HS-27A (cell line): ENCODE measurements at regions not wholly inside any gene's neighbourhood (a gene's known extent, or its start where the extent isn't known, plus 50 kb on each side); places are given as distances from the start of the nearest gene placed in this dataset.
"Not testable (repeated sequence)": the region's sequence is repeated elsewhere in the genome, so short reads cannot be mapped to it uniquely, and the experiment has no call there.

Experiments
- DNase-seq: peaks from one replicate; pipeline ENCODE4 v3.0.0-alpha.2; 2012; ENCODE audit warnings: low read depth, missing footprints

- DNase-seq = no peak
These were observed 256.6 kb downstream of the VAPA start for GRCh38 chr18:10170375-10170774.

- not testable (repeated sequence) for DNase-seq
These were observed 261.5 kb downstream of the VAPA start for GRCh38 chr18:10175333-10175732.

DNA sequence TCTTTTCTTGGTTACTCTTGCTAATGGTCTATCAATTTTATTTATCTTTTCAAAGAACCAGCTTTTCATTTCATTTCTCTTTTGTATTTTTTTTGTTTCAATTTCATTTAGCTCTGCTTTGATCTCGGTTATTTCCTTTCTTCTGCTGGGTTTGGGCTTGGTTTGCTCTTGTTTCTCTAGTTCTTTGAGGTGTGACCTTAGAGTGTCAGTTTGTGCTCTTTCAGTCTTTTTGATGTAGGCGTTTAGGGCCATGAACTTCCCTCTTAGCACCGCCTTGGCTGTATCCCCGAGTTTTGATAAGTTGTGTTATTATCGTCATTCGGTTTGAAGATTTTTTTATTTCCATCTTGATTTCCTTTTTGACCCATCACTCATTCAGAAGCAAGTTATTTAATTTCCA lies 265.5 kb downstream of the VAPA start:
- DNase-seq = not testable (repeated sequence)

DNA sequence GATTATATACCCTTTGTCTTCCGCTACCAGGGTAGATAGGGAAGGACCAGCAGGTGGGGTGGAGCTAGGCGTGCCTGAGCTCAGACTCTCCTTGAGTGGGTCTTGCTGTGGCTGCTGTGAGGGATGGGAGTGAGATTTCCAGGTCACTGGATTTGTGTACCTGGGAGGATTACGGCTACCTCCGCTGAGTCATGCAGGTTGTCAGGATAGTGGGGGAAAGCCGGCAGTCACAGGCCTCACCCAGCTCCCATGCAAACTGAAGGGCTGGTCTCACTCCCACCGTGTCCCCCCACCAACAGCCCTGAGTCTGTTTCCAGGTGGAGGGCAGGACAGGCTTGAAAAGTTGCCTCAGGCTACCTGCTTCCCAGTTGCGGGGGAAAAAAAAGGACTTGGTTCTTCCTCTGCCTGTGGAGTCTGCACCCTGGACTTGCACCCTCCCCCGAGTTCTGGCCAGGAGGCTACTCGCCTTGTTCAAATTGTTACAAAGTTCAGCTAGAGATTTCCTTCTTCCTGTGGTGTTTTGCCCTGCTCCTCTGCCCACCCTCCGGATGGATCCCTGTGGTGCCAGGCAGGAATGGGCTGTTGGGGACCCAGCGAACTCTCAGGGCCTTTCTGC lies 268.3 kb downstream of the VAPA start:
- no peak for DNase-seq

DNA sequence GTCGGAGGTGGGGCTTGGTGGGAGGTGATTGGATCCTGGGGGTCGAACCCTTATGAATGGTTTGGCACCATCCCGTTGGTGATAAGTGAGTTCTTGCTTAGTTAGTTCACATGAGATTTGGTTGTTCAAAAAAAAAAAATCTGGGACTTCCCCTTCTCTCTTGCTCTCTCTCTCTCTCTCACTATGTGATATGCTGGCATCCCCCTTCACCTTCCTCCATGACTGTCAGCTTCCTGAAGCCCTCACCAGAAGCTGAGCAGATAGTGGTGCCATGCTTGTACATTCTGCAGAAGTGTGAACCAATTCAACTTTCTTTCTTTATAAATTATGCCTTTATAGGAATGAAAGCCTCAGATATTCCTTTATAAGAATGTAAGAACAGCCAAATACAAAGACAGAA lies 269.7 kb upstream of the APCDD1 start:
- DNase-seq = no peak

DNA sequence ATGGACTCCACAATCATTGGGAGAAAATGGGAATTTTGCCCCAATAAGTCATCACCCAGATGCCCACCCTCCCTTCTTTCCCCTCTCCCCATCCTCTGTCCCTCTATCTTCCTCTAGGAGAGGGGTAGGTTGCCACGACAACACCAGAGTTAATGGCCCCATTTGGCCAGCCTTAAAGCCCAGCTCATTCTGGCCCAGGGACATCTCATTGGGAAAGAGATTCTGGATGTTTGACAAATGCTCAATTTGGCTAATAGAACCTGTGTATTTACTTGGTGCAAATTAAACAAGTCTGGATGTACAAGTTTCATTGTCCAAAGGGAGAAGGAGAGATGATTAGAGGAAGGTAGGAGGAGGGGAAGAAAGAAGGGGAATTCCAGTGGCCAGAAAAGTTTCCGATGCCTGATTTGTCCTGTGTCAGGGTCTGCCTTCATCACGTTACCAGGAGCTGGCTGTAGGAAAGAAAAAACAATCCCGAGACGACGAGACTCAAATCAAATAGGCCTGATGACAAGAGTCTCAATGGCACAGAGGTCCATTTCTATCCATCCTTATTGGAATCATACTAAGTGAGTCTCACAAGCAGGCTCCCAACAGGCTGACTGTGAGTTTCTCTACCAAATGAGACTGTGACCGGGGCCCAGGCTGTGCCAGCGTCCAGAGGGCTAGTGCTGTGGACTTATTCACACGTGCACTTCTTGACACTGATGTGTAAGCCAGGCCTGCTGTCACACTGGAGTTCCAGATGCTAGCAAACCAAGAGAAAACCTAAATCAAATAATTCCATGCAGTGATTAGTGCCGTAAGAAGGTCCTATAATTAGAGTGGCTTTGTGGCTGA lies 265.2 kb upstream of the APCDD1 start:
- DNase-seq = no peak

- no peak for DNase-seq
These were observed 263.9 kb upstream of the APCDD1 start for GRCh38 chr18:10190564-10190963.

DNA sequence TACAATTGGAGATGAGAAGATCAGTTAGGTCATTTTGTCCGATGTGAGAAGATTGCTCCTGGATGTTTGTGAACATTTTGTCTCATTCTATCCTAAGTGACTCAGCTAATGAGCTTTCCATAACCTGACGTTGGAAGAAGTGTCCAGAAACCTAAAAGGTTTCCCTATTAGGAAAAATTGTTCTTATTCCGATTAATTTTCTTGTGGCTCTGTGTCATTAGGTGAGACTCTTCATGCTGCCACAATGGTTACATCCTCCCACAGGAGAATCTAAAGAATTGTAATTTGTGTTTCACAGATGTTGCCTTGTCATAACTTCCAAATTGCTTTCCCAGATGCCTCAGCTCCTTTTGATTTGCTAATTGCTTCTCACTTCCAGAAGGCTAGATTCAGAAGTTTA lies 261.0 kb upstream of the APCDD1 start:
- DNase-seq = no peak

DNA sequence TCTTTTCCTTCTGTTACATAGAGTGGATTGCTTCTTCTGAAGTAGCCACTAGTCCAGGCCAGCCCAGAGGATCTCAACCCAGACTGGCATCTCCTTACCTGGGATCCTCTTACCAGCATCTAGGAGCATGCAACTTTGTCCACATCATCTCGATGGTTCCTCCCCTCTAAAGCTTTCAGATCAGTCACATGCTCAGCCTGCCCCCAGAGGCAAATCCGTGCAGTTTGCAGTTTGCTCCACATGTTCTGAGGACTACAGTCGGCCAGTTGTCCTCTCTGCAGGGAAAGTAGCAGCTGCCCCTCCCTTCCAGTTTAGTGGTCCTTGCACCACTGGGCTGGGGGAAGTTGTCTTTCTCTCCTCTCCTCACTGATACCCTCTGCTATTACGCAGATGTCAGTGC lies 259.8 kb upstream of the APCDD1 start:
- no peak for DNase-seq

DNA sequence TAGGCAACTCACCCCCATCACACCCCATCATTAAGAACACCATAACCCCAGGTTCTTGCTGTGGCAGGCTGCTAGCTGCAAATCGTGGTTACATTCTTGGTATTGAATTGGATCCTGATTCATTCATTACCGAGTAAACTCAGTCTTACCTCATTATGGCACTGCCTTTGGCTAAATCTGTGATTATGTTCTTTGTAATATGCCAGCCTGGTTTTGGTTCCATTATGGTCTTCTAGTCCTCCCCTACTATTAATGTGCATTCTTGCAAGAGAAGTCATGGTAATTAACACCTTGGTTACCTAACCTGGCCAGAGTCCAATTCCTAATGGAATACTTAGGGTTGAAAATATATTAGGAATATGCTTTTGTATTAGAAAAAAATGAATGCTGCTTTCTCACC lies 258.9 kb upstream of the APCDD1 start:
- no peak for DNase-seq

DNA sequence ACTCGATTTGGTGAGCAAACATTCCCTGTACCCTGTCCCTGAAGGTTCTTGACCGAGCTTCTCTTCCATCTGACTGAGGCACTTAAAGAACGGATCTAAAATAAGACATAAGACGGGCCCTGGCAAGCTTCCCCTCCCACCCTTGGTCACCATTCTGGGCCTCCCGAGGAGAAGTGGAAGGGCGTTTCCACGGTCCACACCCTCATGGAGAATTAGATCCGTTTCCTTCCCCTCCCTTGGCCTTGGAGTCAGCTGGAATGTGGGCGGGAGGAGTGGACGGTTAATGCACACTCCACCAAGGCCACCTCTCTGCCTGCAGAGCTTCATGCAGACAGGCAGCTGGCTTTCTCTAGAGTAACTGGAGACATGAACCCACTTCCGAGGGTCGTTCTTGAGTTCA lies 257.3 kb upstream of the APCDD1 start:
- no peak for DNase-seq

GRCh38 chr18:10201226-10201625 lies 253.2 kb upstream of the APCDD1 start:
- no peak for DNase-seq

- DNase-seq = no peak
These were observed 252.8 kb upstream of the APCDD1 start for GRCh38 chr18:10201659-10202058.

DNA sequence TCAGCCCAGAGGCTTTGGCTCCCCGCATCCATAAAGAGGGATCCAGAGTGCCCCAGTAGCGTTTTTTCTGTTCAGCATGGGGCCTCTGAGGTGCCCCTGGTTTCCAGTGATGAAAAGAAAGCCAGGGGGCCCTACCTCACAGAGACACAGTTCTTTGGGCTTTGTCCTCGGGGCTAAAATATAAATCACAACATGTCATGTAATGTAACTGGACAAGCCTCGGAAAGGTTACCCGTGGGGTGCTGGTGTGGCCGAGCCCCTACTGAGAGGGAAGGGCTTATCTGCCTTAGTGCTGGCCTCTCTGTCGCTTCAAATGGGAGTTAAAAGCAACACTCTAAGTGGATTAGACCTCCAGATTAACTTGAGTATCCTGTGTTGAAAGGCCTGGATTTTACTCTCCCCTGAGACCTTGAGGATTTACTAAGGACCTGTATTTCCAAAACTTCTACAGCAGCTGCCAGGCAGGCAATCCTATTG lies 251.6 kb upstream of the APCDD1 start:
- DNase-seq = no peak

- no peak for DNase-seq
These were observed 249.3 kb upstream of the APCDD1 start for GRCh38 chr18:10205151-10205550.

GRCh38 chr18:10207682-10208345 lies 246.6 kb upstream of the APCDD1 start:
- DNase-seq = no peak

DNA sequence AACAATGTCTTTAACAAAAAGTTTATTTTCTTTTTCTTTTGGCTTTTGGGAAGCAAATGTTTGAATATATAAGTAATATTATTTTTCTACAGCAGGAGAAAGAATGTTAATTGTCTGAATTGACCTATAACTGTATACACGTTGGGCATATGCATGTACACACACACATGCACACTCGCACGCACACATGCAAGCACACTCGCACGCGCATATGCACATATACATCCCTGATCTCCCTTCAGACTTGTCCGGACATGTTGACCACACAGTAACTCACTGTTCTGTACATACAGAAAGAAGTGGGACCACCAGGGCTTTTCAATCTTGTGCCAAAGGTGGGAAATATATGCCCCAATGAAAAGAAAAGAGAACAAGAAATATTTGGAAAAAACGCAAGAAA lies 245.1 kb upstream of the APCDD1 start:
- DNase-seq = no peak

DNA sequence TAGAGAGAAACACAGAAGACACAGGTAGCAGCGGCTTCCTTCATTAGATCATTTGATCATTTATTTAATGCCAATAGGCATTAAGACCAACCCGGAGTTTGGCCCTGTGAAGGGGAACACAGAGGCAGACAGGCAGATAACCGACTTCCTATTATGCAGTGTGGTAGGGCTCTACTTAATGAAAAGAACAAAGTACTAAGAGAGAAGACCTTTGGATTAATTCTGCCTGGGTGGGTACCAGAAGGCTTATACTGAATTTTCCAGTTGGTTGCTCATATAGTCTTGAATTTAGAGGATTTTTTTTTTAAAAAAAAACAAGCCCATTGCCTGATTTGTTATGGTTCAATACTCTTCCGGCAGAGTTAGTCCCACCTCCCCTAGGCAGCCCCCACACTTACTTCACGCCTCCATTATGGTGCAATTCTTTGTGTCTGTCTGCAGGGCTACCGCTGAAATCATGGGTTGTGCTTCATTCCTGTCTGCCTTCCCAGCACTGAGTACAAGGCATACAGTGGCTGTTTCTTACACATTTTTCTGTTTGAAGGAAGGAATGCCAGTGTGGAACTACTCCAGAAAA lies 244.3 kb upstream of the APCDD1 start:
- DNase-seq = no peak

- DNase-seq = no peak
These were observed 240.9 kb upstream of the APCDD1 start for GRCh38 chr18:10213526-10213925.

GRCh38 chr18:10215446-10215845 lies 239.0 kb upstream of the APCDD1 start:
- DNase-seq = no peak

GRCh38 chr18:10216791-10217190 lies 237.6 kb upstream of the APCDD1 start:
- DNase-seq = no peak

- DNase-seq = no peak
These were observed 237.2 kb upstream of the APCDD1 start for GRCh38 chr18:10217211-10217610.

- DNase-seq = no peak
These were observed 229.1 kb upstream of the APCDD1 start for GRCh38 chr18:10225300-10225699.
